Astrocyte (in vitro differentiated cells and primary cell): ENCODE measurements at regions not wholly inside any gene's neighbourhood (a gene's known extent, or its start where the extent isn't known, plus 50 kb on each side); places are given as distances from the start of the nearest gene placed in this dataset.
A peak's percentile ranks its signal among the peaks of the same experiment; 100 is the strongest.

Experiments
- DNase-seq: peaks from one replicate; pipeline ENCODE4 v3.0.0-alpha.2; 2010; ENCODE audit warnings: low read depth
- FAIRE-seq: peaks from 2 replicates; lab custom pipeline; 2011; peaks lifted over from hg19 to GRCh38; lab: Jason Lieb, UNC
- H2AFZ ChIP-seq: 2 replicates; pipeline ENCODE4 v1.6.0; 2012; ENCODE audit warnings: low read depth, low read length, inconsistent platforms
- H3K27ac ChIP-seq: 2 replicates; pipeline ENCODE4 v1.5.1; 2011; ENCODE audit warnings: low read depth, low read length, inconsistent platforms
- H3K27me3 ChIP-seq: 2 replicates; pipeline ENCODE4 v1.6.0; 2011; ENCODE audit warnings: low read length, inconsistent platforms; ENCODE audit not compliant: insufficient read depth
- H3K36me3 ChIP-seq: 2 replicates; pipeline ENCODE4 v1.5.1; 2011; ENCODE audit warnings: low read length, inconsistent platforms; ENCODE audit not compliant: insufficient read depth
- H3K4me1 ChIP-seq: 2 replicates; pipeline ENCODE4 v1.5.1; 2011; ENCODE audit warnings: low read length, inconsistent platforms; ENCODE audit not compliant: insufficient read depth
- H3K4me2 ChIP-seq: 2 replicates; pipeline ENCODE4 v1.6.0; 2012; ENCODE audit warnings: low read length, inconsistent platforms
- H3K4me3 ChIP-seq: 2 replicates; pipeline ENCODE4 v1.5.1; 2011; ENCODE audit warnings: low read depth, mild to moderate bottlenecking, low read length, inconsistent platforms; ENCODE audit not compliant: insufficient read depth
- H3K79me2 ChIP-seq: 2 replicates; pipeline ENCODE4 v1.6.0; 2012; ENCODE audit warnings: mild to moderate bottlenecking, low read length, inconsistent platforms; ENCODE audit not compliant: insufficient read depth
- H3K9ac ChIP-seq: 2 replicates; pipeline ENCODE4 v1.6.0; 2012; ENCODE audit warnings: mild to moderate bottlenecking, low read length, inconsistent platforms
- H3K9me3 ChIP-seq: 2 replicates; pipeline ENCODE4 v1.5.1; 2012; ENCODE audit warnings: low read depth, mild to moderate bottlenecking, low read length, inconsistent platforms; ENCODE audit not compliant: insufficient read depth
- H4K20me1 ChIP-seq: 2 replicates; pipeline ENCODE4 v1.6.0; 2012; ENCODE audit warnings: low read length, inconsistent platforms; ENCODE audit not compliant: insufficient read depth
- H3K27ac Mint-ChIP-seq: one replicate; pipeline ENCODE4 v1.8.0; 2021; ENCODE audit warnings: mild to moderate bottlenecking, mixed read lengths; ENCODE audit not compliant: unreplicated experiment
- H3K27me3 Mint-ChIP-seq: one replicate; pipeline ENCODE4 v1.8.0; 2021; ENCODE audit warnings: low read depth, mixed read lengths; ENCODE audit not compliant: unreplicated experiment
- H3K36me3 Mint-ChIP-seq: one replicate; pipeline ENCODE4 v1.8.0; 2021; ENCODE audit warnings: low read depth, mixed read lengths; ENCODE audit not compliant: unreplicated experiment
- H3K4me1 Mint-ChIP-seq: one replicate; pipeline ENCODE4 v1.8.0; 2021; ENCODE audit warnings: low read depth, mixed read lengths; ENCODE audit not compliant: unreplicated experiment
- H3K4me3 Mint-ChIP-seq: one replicate; pipeline ENCODE4 v1.8.0; 2021; ENCODE audit warnings: mild to moderate bottlenecking, moderate library complexity, mixed read lengths; ENCODE audit not compliant: unreplicated experiment
- H3K9me3 Mint-ChIP-seq: one replicate; pipeline ENCODE4 v1.8.0; 2021; ENCODE audit warnings: mild to moderate bottlenecking, mixed read lengths; ENCODE audit not compliant: unreplicated experiment
- EZH2 ChIP-seq: IDR thresholded peaks from 2 replicates; pipeline ENCODE4 v1.6.1; 2012; ENCODE audit warnings: mild to moderate bottlenecking, low read length, inconsistent platforms; ENCODE audit not compliant: insufficient read depth
- TF ChIP-seq, protein P1 (sequence below): IDR thresholded peaks from 2 replicates; pipeline ENCODE4 v1.5.1; 2011; ENCODE audit warnings: low read depth, mild to moderate bottlenecking, inconsistent platforms, low read length, moderate library complexity; ENCODE audit not compliant: insufficient read depth

DNA sequence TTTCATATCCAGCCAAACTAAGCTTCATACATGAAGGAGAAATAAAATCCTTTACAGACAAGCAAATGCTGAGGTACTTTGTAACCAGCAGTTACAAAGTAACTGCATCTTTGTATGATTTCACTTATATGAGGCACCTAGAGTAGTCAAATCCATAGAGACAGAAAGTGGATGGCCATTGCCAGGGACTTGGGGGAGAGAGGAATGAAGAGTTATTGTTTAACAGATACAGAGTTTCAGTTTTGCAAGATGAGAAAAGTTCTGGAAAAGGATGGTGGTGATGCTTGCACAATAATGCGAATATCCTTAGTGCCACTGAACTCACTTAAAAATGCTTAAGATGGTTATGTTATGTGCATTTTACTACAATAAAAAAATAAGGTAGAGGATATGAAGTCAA is 58.4 kb upstream of the VCX start:
- Mint-ChIP-seq H3K27me3 (no peaks in the 10 kb centered on the region), H3K36me3 (no peaks in the 10 kb centered on the region), H3K27ac (no peak overlapping the region), H3K4me1 (no peaks in the 10 kb centered on the region), H3K4me3 (no peak overlapping the region), H3K9me3 (no peaks in the 10 kb centered on the region)
- Histone ChIP-seq H3K9me3 (no peaks in the 10 kb centered on the region), H3K36me3 (no peaks in the 10 kb centered on the region), H3K4me2 (no peak overlapping the region), H2AFZ (no peak overlapping the region), H3K4me1 (no peaks in the 10 kb centered on the region), H3K79me2 (no peaks in the 10 kb centered on the region), H3K27me3 (no peaks in the 10 kb centered on the region), H3K9ac (no peak overlapping the region), H3K27ac (no peak overlapping the region), H3K4me3 (no peak overlapping the region), H4K20me1 (no peaks in the 10 kb centered on the region)
- peak; percentile 55 for FAIRE-seq
- TF ChIP-seq, protein P1, sequence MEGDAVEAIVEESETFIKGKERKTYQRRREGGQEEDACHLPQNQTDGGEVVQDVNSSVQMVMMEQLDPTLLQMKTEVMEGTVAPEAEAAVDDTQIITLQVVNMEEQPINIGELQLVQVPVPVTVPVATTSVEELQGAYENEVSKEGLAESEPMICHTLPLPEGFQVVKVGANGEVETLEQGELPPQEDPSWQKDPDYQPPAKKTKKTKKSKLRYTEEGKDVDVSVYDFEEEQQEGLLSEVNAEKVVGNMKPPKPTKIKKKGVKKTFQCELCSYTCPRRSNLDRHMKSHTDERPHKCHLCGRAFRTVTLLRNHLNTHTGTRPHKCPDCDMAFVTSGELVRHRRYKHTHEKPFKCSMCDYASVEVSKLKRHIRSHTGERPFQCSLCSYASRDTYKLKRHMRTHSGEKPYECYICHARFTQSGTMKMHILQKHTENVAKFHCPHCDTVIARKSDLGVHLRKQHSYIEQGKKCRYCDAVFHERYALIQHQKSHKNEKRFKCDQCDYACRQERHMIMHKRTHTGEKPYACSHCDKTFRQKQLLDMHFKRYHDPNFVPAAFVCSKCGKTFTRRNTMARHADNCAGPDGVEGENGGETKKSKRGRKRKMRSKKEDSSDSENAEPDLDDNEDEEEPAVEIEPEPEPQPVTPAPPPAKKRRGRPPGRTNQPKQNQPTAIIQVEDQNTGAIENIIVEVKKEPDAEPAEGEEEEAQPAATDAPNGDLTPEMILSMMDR, result no peak
- no peak for TF ChIP-seq EZH2
- DNase-seq, result no peak

DNA sequence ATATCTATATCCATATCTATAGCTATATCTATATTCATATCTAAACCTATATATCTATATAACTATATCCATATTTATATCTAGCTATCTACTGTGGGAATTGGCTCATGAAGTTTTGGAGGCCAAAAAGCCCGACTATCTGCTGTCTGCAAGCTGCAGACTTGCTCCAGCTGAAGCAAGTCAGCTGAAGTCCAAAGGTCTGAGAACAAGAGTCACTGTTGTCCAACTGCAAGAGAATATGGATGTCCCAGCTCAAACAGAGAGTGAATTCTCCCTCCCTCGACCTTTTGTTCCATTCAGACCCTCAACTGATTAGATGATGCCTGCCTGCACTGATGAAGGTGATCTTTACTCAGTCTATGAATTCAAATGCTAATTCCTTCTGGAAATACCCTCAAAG is 63.3 kb upstream of the VCX start:
- Histone ChIP-seq H3K27ac (no peak overlapping the region), H3K79me2 (no peaks in the 10 kb centered on the region), H3K9me3 (no peaks in the 10 kb centered on the region), H3K4me3 (no peak overlapping the region), H3K4me1 (no peaks in the 10 kb centered on the region), H4K20me1 (no peaks in the 10 kb centered on the region), H3K27me3 (no peaks in the 10 kb centered on the region), H3K9ac (no peak overlapping the region), H3K36me3 (no peaks in the 10 kb centered on the region), H3K4me2 (no peak overlapping the region), H2AFZ (no peak overlapping the region)
- TF ChIP-seq EZH2, result no peak
- TF ChIP-seq, protein P1, result no peak
- Mint-ChIP-seq H3K4me3 (no peak overlapping the region), H3K4me1 (no peaks in the 10 kb centered on the region), H3K27me3 (no peaks in the 10 kb centered on the region), H3K9me3 (no peaks in the 10 kb centered on the region), H3K27ac (no peak overlapping the region), H3K36me3 (no peaks in the 10 kb centered on the region)
- FAIRE-seq, result peak; percentile 52
- no peak for DNase-seq

DNA sequence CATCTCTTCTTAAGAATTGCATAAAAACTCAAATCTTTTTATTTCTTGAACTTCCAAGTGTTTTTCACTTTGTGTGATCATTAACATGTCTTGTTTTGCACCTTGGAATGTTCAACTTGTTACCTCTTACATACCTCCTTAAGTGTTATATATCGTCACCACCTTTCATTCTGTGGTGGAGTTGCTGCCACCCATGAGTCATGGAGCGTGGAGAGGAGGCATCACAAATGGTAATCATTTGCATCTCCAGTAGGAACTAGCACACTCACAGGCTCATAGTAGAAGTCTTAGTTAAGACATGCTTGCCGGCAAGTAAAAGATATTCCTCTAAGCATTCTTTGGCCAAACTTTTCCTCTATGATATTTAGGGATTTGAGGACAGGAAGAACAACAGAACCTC is 67.0 kb upstream of the VCX start:
- Histone ChIP-seq H3K36me3 (no peaks in the 10 kb centered on the region), H3K79me2 (no peaks in the 10 kb centered on the region), H3K9me3 (no peaks in the 10 kb centered on the region), H3K9ac (no peak overlapping the region), H3K4me2 (no peak overlapping the region), H3K4me1 (no peaks in the 10 kb centered on the region), H3K27me3 (no peaks in the 10 kb centered on the region), H2AFZ (no peak overlapping the region), H3K4me3 (no peak overlapping the region), H3K27ac (no peak overlapping the region), H4K20me1 (no peaks in the 10 kb centered on the region)
- TF ChIP-seq, protein P1, result no peak
- TF ChIP-seq EZH2, result no peak
- Mint-ChIP-seq H3K9me3 (no peaks in the 10 kb centered on the region), H3K27me3 (no peaks in the 10 kb centered on the region), H3K4me1 (no peaks in the 10 kb centered on the region), H3K36me3 (no peaks in the 10 kb centered on the region), H3K4me3 (no peak overlapping the region), H3K27ac (no peak overlapping the region)
- peak; percentile 88 for FAIRE-seq
- no peak for DNase-seq
